ENCODE measurements at regions not wholly inside any gene's neighbourhood (a gene's known extent, or its start where the extent isn't known, plus 50 kb on each side); places are given as distances from the start of the nearest gene placed in this dataset.

GRCh38 chr21:38930066-38930465 is 124.3 kb downstream of the ETS2 start:
- Histone ChIP-seq H3K9me1 (replicated peaks; ENCODE audit: control insufficient read depth, extremely low read depth, insufficient read depth, low read length) (no peaks in the 10 kb centered on the region), H3K4me1 (ENCODE audit: control insufficient read depth, extremely low read depth, insufficient read depth, low read length) (no peaks in the 10 kb centered on the region), H4K20me1 (replicated peaks; ENCODE audit: control insufficient read depth, extremely low read depth, insufficient read depth, low read length) (no peaks in the 10 kb centered on the region), H3K9ac (replicated peaks; ENCODE audit: extremely low read depth, insufficient read depth, low read length) (no peak overlapping the region), H2AFZ (ENCODE audit: low read depth, low read length) (no peak overlapping the region), H3K9me3 (replicated peaks; ENCODE audit: control insufficient read depth, insufficient read depth, low read length) (no peaks in the 10 kb centered on the region), H3K4me2 (ENCODE audit: insufficient read depth, low read length) (no peak overlapping the region), H3K79me2 (ENCODE audit: control insufficient read depth, insufficient read depth, low read length) (no peaks in the 10 kb centered on the region), H3K36me3 (ENCODE audit: control insufficient read depth in 2 of 2, extremely low read depth in 1 of 2, insufficient read depth in 2 of 2, low read length in 2 of 2) (no peaks in the 10 kb centered on the region), H3K27ac (ENCODE audit: insufficient read depth, low read depth, low read length) (no peak overlapping the region), H3K27me3 (ENCODE audit: control insufficient read depth in 2 of 2, insufficient read depth in 2 of 2, low read length in 2 of 2) (no peaks in the 10 kb centered on the region), H3K4me3 (replicated peaks in 1 of 3; ENCODE audit: insufficient read depth in 1 of 3, low read depth in 1 of 3, low read length in 3 of 3) (no peak overlapping the region)
- DNase-seq (ENCODE audit: low read depth, low spot score), result no peak
- no peak for FAIRE-seq
- intact Hi-C loops (cut with micrococcal nuclease) (no loop called here), dilution Hi-C loops (cut with MboI; ENCODE audit: extremely low pct_ligation_motif_present, low sequenced_read_pairs) (no loop called here)
- TF ChIP-seq POLR2AphosphoS5 (IDR thresholded peaks at IDR 0.05; ENCODE audit: insufficient read depth, low read depth, low read length) (no peak), JUN (IDR thresholded peaks at IDR 0.05; ENCODE audit: borderline replicate concordance, insufficient read depth, insufficient read length, low read depth) (no peak), POLR2A (IDR thresholded peaks at IDR 0.05; ENCODE audit: low read depth, low read length) (no peak), MYC (IDR thresholded peaks at IDR 0.05; ENCODE audit: low read depth, low read length) (no peak), FOS (IDR thresholded peaks at IDR 0.05; ENCODE audit: borderline replicate concordance, insufficient read depth, low read length) (no peak), GATA2 (IDR thresholded peaks at IDR 0.05; ENCODE audit: insufficient read depth, insufficient read length, low read depth, low read length) (no peak), EZH2 (IDR thresholded peaks at IDR 0.05; ENCODE audit: borderline replicate concordance, low read depth, low read length, severe bottlenecking) (no peak), CTCF (IDR thresholded peaks at IDR 0.05; ENCODE audit: extremely low read depth in 1 of 2, insufficient read depth in 1 of 2, low read depth in 1 of 2, low read length in 2 of 2) (no peak), MAX (IDR thresholded peaks at IDR 0.05; ENCODE audit: insufficient read depth, insufficient read length) (no peak)
- POLR2A ChIA-PET, result no interaction called here
- BruUV-seq (replicated peaks), result no TSS peak
- CTCF ChIA-PET, result no interaction called here

Measured in endothelial cell of umbilical vein (primary cell).